ENCODE measurements at regions not wholly inside any gene's neighbourhood (a gene's known extent, or its start where the extent isn't known, plus 50 kb on each side); places are given as distances from the start of the nearest gene placed in this dataset.

GRCh38 chr4:178457286-178457685, 1015.0 kb upstream of the AGA start:
- Mint-ChIP-seq H3K27me3 (no peaks in the 10 kb centered on the region), H3K27ac (no peak overlapping the region), H3K9me3 (peaks cover 4 to 34% (median 6%) of the 10 kb centered on the region in 5 donors), H3K4me1 (no peaks in the 10 kb centered on the region), H3K36me3 (no peaks in the 10 kb centered on the region), H3K4me3 (no peak overlapping the region)
- CTCF ChIA-PET, result no interaction called here
- no peak overlapping the region for H3K4me3 ChIP-seq (ENCODE audit: low read length)
- no peak for DNase-seq
- H3K4me1 ChIP-seq (ENCODE audit: insufficient read depth, low read length), result no peaks in the 10 kb centered on the region
- H3K36me3 ChIP-seq (ENCODE audit: insufficient read depth, low read length), result no peaks in the 10 kb centered on the region
- H3K27me3 ChIP-seq (ENCODE audit: insufficient read depth, low read length, poor library complexity, severe bottlenecking), result no peaks in the 10 kb centered on the region
- POLR2A ChIA-PET, result no interaction called here
- H3K9me3 ChIP-seq (ENCODE audit: low read length), result no peaks in the 10 kb centered on the region
- no peak overlapping the region for H3K27ac ChIP-seq (ENCODE audit: low read depth, low read length)

- ChIA-PET POLR2A (no interaction called here), CTCF (no interaction called here)
- Mint-ChIP-seq H3K36me3 (no peaks in the 10 kb centered on the region), H3K4me3 (no peak overlapping the region), H3K27ac (no peak overlapping the region), H3K4me1 (no peaks in the 10 kb centered on the region), H3K27me3 (no peaks in the 10 kb centered on the region), H3K9me3 (peaks cover 0 to 29% (median 3%) of the 10 kb centered on the region in 5 donors)
- Histone ChIP-seq H3K9me3 (ENCODE audit: low read length) (no peaks in the 10 kb centered on the region), H3K36me3 (ENCODE audit: insufficient read depth, low read length) (no peaks in the 10 kb centered on the region), H3K4me3 (ENCODE audit: low read length) (no peak overlapping the region), H3K4me1 (ENCODE audit: insufficient read depth, low read length) (no peaks in the 10 kb centered on the region), H3K27me3 (ENCODE audit: insufficient read depth, low read length, poor library complexity, severe bottlenecking) (no peaks in the 10 kb centered on the region), H3K27ac (ENCODE audit: low read depth, low read length) (no peak overlapping the region)
- DNase-seq, result no peak
These were observed 1020.5 kb upstream of the AGA start for GRCh38 chr4:178462710-178463109.

GRCh38 chr4:178463747-178464146, 1021.5 kb upstream of the AGA start:
- Mint-ChIP-seq H3K36me3 (no peaks in the 10 kb centered on the region), H3K27me3 (no peaks in the 10 kb centered on the region), H3K27ac (no peak overlapping the region), H3K4me1 (no peaks in the 10 kb centered on the region), H3K9me3 (peaks cover 0 to 34% (median 2%) of the 10 kb centered on the region in 5 donors), H3K4me3 (no peak overlapping the region)
- no peak overlapping the region for H3K4me3 ChIP-seq (ENCODE audit: low read length)
- no peak overlapping the region for H3K27ac ChIP-seq (ENCODE audit: low read depth, low read length)
- H3K27me3 ChIP-seq (ENCODE audit: insufficient read depth, low read length, poor library complexity, severe bottlenecking), result no peaks in the 10 kb centered on the region
- POLR2A ChIA-PET, result no interaction called here
- CTCF ChIA-PET, result no interaction called here
- no peaks in the 10 kb centered on the region for H3K36me3 ChIP-seq (ENCODE audit: insufficient read depth, low read length)
- no peaks in the 10 kb centered on the region for H3K4me1 ChIP-seq (ENCODE audit: insufficient read depth, low read length)
- no peak for DNase-seq
- H3K9me3 ChIP-seq (ENCODE audit: low read length), result no peaks in the 10 kb centered on the region

- Histone ChIP-seq H3K36me3 (ENCODE audit: insufficient read depth, low read length) (no peaks in the 10 kb centered on the region), H3K27ac (ENCODE audit: low read depth, low read length) (no peak overlapping the region), H3K4me3 (ENCODE audit: low read length) (no peak overlapping the region), H3K4me1 (ENCODE audit: insufficient read depth, low read length) (no peaks in the 10 kb centered on the region), H3K9me3 (ENCODE audit: low read length) (no peaks in the 10 kb centered on the region), H3K27me3 (ENCODE audit: insufficient read depth, low read length, poor library complexity, severe bottlenecking) (no peaks in the 10 kb centered on the region)
- ChIA-PET POLR2A (no interaction called here), CTCF (no interaction called here)
- Mint-ChIP-seq H3K4me1 (no peaks in the 10 kb centered on the region), H3K9me3 (peaks cover 0 to 15% (median 7%) of the 10 kb centered on the region in 5 donors), H3K36me3 (no peaks in the 10 kb centered on the region), H3K4me3 (no peak overlapping the region), H3K27me3 (no peaks in the 10 kb centered on the region), H3K27ac (no peak overlapping the region)
- DNase-seq, result no peak
These were observed 1029.0 kb upstream of the AGA start for GRCh38 chr4:178470996-178471784.

- H3K4me1 ChIP-seq (ENCODE audit: insufficient read depth, low read length), result no peaks in the 10 kb centered on the region
- Mint-ChIP-seq H3K27ac (no peak overlapping the region), H3K36me3 (no peaks in the 10 kb centered on the region), H3K27me3 (no peaks in the 10 kb centered on the region), H3K4me1 (no peaks in the 10 kb centered on the region), H3K4me3 (no peak overlapping the region), H3K9me3 (peaks cover 0 to 19% (median 7%) of the 10 kb centered on the region in 5 donors)
- no peaks in the 10 kb centered on the region for H3K36me3 ChIP-seq (ENCODE audit: insufficient read depth, low read length)
- no peaks in the 10 kb centered on the region for H3K27me3 ChIP-seq (ENCODE audit: insufficient read depth, low read length, poor library complexity, severe bottlenecking)
- no peak for DNase-seq
- ChIA-PET CTCF (no interaction called here), POLR2A (no interaction called here)
- no peaks in the 10 kb centered on the region for H3K9me3 ChIP-seq (ENCODE audit: low read length)
- no peak overlapping the region for H3K27ac ChIP-seq (ENCODE audit: low read depth, low read length)
- no peak overlapping the region for H3K4me3 ChIP-seq (ENCODE audit: low read length)
These were observed 1029.8 kb upstream of the AGA start for GRCh38 chr4:178471994-178472393.

- Histone ChIP-seq H3K9me3 (ENCODE audit: low read length) (no peaks in the 10 kb centered on the region), H3K4me1 (ENCODE audit: insufficient read depth, low read length) (no peaks in the 10 kb centered on the region), H3K27me3 (ENCODE audit: insufficient read depth, low read length, poor library complexity, severe bottlenecking) (no peaks in the 10 kb centered on the region), H3K27ac (ENCODE audit: low read depth, low read length) (no peak overlapping the region), H3K4me3 (ENCODE audit: low read length) (no peak overlapping the region), H3K36me3 (ENCODE audit: insufficient read depth, low read length) (no peaks in the 10 kb centered on the region)
- Mint-ChIP-seq H3K36me3 (peaks cover 0 to 2% (median 0%) of the 10 kb centered on the region in 3 donors), H3K27ac (no peak overlapping the region), H3K4me1 (no peaks in the 10 kb centered on the region), H3K9me3 (peaks cover 0 to 29% (median 0%) of the 10 kb centered on the region in 5 donors), H3K4me3 (no peak overlapping the region), H3K27me3 (no peaks in the 10 kb centered on the region)
- CTCF ChIA-PET, result no interaction called here
- POLR2A ChIA-PET, result no interaction called here
- no peak for DNase-seq
These were observed 1037.9 kb upstream of the AGA start for GRCh38 chr4:178480105-178480504.

GRCh38 chr4:178480881-178481280, 1038.6 kb upstream of the AGA start:
- Mint-ChIP-seq H3K4me3 (no peak overlapping the region), H3K4me1 (no peaks in the 10 kb centered on the region), H3K36me3 (peaks cover 0 to 2% (median 0%) of the 10 kb centered on the region in 3 donors), H3K27me3 (no peaks in the 10 kb centered on the region), H3K27ac (no peak overlapping the region), H3K9me3 (peaks cover 0 to 32% (median 0%) of the 10 kb centered on the region in 5 donors)
- no peaks in the 10 kb centered on the region for H3K9me3 ChIP-seq (ENCODE audit: low read length)
- no peak overlapping the region for H3K4me3 ChIP-seq (ENCODE audit: low read length)
- no peak for DNase-seq
- ChIA-PET POLR2A (no interaction called here), CTCF (no interaction called here)
- no peaks in the 10 kb centered on the region for H3K36me3 ChIP-seq (ENCODE audit: insufficient read depth, low read length)
- no peaks in the 10 kb centered on the region for H3K27me3 ChIP-seq (ENCODE audit: insufficient read depth, low read length, poor library complexity, severe bottlenecking)
- H3K27ac ChIP-seq (ENCODE audit: low read depth, low read length), result no peak overlapping the region
- H3K4me1 ChIP-seq (ENCODE audit: insufficient read depth, low read length), result no peaks in the 10 kb centered on the region

GRCh38 chr4:178481564-178481963, 1039.3 kb upstream of the AGA start:
- Histone ChIP-seq H3K4me1 (ENCODE audit: insufficient read depth, low read length) (no peaks in the 10 kb centered on the region), H3K27ac (ENCODE audit: low read depth, low read length) (no peak overlapping the region), H3K36me3 (ENCODE audit: insufficient read depth, low read length) (no peaks in the 10 kb centered on the region), H3K27me3 (ENCODE audit: insufficient read depth, low read length, poor library complexity, severe bottlenecking) (no peaks in the 10 kb centered on the region), H3K9me3 (ENCODE audit: low read length) (no peaks in the 10 kb centered on the region), H3K4me3 (ENCODE audit: low read length) (no peak overlapping the region)
- POLR2A ChIA-PET, result no interaction called here
- H3K4me3 Mint-ChIP-seq, result no peak overlapping the region
- no peak overlapping the region for H3K27ac Mint-ChIP-seq
- H3K27me3 Mint-ChIP-seq, result no peaks in the 10 kb centered on the region
- peaks cover 0 to 29% (median 0%) of the 10 kb centered on the region in 5 donors for H3K9me3 Mint-ChIP-seq
- H3K4me1 Mint-ChIP-seq, result no peaks in the 10 kb centered on the region
- DNase-seq, result no peak
- peaks cover 0 to 2% (median 0%) of the 10 kb centered on the region in 3 donors for H3K36me3 Mint-ChIP-seq
- CTCF ChIA-PET, result no interaction called here
